ENCODE measurements at regions not wholly inside any gene's neighbourhood (a gene's known extent, or its start where the extent isn't known, plus 50 kb on each side); places are given as distances from the start of the nearest gene placed in this dataset.
"Not testable (repeated sequence)": the region's sequence is repeated elsewhere in the genome, so short reads cannot be mapped to it uniquely, and the experiment has no call there.

DNA sequence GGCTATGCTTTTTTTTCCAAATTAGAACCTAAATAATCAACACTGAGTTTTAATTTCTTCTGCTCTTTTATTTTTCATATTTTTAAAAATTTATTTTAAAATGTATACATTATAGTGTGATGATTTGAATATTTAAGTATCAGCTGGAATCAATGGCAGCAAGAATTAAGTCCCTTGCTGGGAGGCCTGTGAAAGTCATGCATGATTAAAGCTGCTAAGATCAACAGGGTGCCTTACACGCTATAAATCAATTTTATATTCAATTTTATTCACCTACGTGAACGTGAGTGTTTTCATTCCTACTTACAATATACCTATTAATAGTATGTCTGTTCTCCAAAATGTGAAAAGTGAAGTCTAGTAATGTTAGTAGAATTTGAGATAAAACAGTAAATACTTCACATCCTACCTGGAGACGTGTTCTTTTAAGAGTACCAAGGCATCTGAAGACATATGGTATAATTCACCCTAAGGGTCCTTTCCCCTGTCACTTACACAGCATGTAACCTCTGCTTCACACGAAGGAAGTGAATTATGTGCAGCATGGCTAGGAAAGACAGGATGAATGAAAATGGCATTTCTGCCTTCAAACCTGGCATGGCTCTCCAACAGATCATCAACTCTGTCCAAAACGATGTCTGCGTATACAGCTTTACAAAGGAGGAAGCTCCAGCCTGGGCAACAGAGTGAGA, 640.4 kb upstream of the ROBO1 start:
- DNase-seq: no peak

DNA sequence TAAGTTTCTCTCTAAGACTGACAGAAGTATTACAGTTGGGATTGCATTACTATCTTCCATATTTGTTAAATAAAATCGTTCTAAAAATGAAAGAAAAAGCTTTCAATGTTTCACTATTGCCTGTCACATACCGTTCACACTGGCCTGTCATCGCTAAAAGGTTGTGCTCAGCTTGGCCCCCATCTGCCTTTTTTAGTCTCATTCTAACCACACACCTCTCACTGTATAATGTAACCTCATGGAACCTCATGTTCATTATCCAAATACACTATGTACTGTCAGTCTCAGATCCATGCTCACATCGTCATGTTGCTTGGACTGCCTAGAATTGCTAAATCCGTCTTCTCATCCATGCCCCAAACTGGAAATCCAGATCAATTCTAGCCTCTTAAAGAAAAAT, 637.8 kb upstream of the ROBO1 start:
- no peak for DNase-seq

DNA sequence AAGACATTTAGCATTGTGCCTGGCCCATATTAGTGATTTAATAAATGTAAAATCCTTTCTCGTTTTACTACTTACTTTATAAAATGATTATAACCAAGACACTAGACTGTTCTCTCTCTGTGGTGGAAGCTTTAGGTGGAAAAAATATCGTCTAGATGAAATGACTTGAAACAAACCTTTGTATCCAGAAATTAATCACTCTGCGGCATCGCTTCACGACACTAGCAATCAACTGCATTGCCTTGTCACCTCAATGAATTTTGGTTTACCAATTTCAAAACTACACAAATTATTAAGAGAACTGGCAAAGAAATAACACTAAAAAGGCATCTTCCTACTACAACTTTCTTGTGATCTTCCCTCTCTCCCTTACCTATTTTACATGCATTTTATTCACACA, 627.2 kb upstream of the ROBO1 start:
- no peak for DNase-seq

DNA sequence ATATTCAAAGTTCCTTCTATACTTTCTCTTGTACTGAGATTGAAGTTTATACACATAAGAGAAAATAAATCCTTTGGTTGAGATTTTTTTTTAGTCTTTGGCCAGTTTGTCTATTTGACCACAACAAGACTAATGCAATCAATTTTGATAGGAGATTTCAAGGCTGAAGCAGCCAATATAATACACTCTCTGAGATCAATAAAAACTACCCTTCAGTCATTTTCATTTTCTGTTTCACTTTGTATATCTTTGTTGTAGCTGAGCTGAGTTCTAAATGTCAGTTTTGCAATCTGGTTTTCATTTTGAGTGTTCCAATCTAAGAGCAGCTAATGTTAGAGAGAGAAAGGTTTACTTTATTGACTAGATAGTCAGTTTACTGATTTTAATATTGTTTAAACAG, 623.8 kb upstream of the ROBO1 start:
- no peak for DNase-seq

DNA sequence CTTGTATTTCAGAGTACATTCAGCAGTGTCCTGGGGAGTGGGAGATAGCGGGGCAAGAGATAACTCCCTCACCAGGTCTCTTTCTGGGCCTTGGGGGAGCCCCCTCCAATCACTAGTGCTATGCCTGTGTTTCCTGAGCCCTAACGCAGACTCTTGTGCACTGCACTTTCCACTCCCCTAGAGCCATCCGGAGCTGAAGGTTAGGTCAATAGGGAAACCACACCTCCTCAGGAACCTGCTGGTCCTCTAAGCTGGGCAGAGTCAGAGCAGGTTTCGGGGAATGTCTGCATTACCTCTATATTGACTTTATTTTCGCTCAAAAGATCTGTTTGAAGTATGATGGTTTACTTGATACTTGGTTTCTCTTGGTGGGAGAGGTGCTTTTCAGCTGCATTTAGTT, 617.0 kb upstream of the ROBO1 start:
- DNase-seq: no peak

DNA sequence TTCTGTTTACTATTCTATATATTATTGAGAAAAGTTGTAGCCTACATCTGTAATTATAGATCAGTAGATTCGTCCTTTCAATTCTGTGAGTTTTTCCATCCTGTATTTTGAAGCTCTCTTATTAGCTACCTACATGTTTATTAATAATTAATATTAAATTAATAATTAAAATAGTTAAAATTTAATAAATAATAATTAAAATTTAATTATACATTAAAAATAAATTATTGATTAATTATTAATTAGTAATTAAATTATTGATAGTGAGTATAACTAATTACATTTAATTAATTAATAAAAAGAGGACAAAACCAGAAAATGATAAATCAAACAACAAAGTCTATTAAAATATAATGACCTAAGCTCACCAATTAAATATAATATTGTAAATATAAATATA, 606.6 kb upstream of the ROBO1 start:
- no peak for DNase-seq

DNA sequence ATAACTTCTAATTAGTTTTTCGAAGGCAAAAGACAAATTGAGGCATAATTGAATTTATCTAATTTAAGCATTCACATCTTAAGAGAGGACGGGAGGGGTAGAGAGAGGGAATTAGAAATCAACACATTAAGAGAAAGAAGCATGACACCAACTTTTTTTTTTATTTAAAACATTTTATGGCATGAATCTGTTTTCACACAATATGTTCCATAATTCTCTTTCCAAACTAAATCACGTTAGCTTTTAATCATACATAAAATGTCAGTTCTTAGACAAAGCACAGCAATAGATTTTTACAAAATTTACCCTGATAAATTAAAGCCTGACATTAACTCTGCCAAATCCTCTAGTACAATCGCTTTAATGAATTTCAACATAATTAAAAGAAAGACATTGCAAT, 600.8 kb upstream of the ROBO1 start:
- no peak for DNase-seq

DNA sequence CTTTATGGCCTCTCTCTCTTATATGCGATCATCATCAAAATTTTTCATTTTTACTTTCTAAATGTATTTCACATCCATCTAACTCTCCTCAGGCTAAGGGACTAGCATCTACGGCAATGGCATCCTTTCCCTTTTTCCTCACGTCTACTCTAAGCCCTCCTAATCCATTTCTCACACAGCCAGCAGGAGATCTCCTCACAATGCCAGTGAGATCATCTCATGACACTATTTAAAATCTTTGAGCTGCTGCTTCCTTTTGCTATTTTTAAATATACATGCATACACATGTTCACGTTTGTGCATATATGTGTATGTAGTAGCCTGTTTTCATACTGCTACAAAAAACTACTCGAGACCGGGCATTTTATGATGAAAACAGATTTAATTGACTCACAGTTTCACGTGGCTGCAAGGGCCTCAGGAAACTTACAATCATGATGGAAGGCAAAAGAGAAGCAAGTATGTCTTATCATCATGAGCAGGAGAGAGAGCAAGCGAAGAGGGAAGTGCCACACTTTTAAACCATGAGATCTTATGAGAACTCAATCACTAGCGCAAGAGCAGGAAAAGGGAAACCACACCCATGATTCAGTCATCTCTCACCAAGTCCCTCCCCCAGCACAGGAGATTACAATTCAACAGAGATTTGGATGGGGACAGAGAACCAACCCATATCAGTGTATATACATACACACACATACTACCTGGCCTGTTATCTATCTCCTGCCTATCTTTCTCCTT, 599.2 kb upstream of the ROBO1 start:
- peak; percentile 1 for DNase-seq

DNA sequence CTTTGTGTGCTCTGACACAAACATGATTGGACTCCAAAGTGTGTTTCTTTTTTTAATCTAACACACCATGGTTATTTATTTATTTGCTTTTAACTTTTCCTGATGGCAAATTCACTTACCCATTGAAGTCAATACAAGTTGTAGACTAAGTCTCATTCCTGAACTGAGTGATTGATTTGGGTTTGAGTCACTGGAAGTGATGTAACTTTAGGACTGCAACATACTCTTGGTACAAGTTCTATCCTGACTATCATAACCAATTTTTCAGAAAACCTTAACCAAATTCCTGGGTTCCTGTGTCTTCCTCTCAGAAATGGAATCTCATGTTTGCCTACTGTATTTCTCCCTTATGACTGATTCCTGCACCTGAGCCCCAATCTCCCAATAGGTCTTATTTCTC, 590.0 kb upstream of the ROBO1 start:
- no peak for DNase-seq

DNA sequence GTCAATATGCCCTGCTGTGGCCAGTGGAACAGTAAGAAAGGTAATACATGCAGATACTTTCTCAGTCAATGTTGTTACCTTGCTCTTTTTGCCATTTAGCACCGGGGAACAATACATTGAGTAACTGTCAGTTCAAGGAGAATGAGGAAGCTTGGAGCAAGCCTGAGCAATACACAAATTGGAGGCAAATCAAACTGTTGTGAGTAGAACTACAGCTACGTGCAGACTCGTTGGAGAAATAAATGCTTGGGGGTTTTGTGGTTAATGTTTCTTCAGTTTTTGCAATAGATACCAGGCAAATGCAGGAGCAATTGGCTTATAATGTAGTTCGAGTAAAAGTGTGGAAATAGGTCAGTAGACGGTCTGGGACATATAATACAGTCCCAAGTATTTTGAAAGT, 587.3 kb upstream of the ROBO1 start:
- no peak for DNase-seq

DNA sequence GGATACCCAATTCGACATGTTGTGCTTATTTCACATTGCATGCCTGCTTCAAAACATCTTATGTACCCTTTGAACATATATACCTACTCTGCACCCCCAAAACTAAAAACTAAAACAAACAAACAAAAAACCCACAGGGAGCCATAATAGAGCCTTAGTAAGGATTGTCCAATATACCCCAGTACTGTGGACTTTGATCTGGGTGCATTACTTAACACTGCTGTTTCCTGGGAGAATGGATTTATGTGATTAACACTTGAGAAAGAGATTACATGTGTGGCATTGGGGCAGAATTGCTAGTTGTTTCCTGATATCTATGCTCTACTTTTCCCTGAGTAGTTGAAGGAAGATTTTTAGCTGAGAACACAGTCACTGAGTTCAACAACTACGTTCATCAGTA, 583.4 kb upstream of the ROBO1 start:
- DNase-seq: no peak

DNA sequence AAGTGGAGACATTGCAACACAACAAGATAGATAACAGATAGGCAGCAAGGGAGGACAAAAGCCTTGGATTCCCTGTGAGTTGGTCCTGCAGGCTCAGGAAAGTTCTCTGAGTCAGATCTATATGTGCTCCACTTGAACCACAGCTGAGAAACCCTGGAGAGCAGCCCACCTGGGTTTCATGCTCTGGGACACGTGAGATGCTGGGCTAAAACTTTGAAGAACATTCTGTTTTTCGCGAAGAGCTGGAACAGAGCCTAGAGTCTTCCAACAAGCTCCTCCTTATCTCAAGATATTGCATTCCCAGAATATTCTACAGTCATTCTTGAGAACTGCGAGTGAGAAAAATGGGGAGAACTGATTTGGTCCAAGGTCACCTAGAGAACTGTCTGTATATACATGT, 583.0 kb upstream of the ROBO1 start:
- DNase-seq: no peak

DNA sequence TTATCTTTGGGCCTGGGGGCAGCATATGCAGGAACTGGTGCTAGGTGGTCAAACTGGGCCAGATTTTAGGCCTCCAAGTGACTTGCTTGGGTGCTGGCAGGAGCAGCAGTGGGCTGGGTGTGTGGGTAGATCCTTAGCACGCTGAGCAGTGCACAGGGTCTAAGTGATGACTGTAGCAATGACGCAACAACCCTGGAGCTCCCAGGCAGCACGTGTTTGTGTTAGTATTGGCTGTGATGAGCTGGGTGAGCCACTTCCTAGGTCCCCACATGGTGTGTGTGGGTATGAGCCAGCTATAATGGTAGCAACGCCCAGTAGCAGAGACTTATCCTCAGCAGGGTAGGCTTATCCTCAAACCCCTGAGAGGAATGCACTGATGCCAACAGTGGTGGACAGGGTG, 570.6 kb upstream of the ROBO1 start:
- DNase-seq: no peak

DNA sequence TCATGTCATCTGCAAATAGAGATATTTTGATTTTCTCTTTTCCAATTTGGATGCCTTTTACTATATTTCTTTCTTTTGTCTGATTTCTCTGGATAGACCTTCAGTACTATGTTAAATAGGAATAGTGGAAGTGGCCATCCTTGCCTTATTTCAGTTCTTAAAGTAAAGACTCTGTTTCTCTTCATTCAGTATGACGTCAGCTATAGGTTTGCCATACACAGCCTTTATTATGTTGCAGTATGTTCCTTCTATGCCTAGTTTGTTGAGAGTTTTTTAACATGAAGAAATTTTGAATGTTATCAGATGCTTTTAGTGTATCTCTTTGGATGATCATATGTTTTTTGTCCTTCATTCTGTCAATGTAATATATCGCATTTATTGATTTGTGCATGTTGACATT, 566.7 kb upstream of the ROBO1 start:
- no peak for DNase-seq

DNA sequence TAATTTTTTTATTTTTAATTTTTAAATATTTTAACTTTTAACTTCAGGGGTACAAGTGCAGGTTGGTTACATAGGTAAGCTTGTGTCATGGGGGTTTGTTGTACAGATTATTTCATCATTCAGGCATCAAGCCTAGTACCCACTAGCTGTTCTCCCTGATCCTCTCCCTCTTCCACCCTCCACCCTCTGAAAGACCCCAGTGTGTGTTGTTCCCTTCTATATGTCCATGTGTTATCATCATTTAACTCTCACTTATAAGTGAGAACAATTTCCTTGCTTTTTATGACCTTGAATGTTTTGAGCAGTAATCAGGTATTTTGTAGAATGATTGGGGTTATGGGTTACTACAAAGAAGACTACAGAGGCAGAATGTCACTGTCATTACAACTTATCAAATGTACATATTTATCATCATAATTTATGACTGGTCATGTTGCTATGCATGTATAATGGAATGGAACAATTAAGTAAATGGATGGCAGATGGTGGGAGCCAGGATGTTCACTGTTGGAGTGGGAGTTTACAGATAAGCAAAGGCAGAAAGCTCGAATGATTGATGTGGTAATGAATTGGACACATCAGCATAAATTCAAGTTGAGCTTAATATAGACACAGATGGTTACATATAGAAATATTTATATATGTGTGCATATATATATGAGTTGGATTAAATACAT, 563.8 kb upstream of the ROBO1 start:
- DNase-seq: no peak

DNA sequence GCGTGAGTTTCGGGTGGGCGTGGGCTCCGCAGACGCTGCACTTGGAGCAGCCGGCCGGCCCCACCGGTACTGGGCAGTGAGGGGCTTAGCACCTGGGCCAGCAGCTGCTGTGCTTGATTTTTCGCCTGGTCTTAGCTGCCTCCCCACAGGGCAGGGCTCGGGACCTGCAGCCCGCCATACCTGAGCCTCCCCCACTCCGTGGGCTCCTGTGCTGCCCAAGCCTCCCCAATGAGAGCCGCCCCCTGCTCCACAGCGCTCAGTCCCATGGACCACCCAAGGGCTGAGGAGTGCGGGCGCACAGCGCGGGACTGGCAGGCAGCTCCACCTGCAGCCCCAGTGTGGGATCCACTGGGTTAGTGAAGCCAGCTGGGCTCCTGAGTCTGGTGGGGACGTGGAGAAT, 546.7 kb upstream of the ROBO1 start:
- not testable (repeated sequence) for DNase-seq

DNA sequence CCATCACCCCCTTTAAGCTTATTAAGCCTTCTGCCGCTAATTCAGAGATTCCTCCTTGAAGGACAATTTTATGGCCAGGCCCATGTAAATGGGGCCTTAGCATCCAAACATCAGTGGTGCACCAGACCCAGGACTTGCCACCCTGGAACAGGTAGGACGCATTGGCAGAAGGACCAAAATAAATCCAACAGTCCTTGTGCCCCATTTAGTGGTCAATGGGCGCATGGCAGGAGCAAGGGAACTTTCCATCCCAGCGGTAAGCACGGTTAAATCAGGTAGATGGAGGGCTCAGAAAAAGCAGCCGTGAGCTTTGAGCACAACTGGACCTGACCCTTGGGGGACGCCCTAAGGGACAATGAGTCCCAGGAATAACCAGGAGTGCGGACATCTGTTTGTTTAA, 540.8 kb upstream of the ROBO1 start:
- DNase-seq: no peak

DNA sequence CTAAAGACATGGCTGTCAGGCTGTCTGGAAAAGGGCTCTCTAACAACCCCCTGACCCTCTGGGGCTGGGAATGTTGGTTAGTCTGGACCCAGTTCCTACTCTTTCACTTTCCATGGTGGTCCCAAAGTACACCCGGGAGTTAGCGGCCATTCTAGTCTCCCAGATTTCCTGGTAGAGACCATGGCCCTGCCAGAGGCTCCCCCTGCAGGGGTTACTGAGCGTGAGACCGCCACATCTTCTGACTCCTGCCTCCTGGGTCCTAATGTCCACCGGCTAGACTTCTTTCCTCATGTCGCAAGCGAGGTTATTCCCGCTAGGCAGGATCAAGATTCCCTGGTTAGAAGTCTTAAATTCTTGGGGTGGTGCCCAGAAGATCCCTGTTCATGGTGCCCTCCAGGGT, 540.0 kb upstream of the ROBO1 start:
- no peak for DNase-seq

DNA sequence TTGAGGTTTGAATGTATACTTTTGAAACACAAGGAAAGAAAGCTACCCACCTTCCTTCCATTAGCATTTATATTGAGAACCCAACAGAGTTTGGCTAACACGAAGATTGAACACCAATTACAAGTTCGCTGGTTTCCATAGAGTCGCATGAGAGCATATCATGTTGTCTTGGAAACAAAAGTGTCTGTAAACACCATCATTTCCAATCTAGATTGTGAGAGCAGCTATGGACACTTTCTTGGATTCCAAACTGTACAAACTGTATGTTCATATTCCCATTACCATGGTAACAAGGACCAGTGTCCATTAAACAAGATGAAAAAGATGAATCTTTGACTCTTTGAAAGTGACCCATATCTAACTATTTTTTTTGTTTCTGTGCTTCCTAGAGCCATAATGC, 529.9 kb upstream of the ROBO1 start:
- no peak for DNase-seq

DNA sequence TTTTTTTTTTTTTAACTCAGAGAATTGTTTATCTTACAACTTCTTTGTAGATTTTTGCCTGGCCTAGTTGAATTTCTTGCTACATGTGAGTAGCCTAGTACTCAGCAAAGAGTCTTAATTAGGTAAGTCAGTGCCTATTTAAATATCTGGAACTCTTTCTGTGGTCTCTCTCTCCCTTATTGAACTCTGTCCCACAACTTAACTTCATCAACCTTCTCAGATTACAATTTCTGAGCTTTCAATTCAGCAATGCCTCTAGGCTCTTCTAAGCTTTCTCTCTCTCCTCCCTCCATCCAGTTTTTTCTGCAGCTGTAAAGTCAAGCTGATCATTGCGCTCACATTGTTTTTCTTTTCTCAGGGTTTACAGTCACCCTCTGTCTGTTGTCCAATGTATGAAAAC, 517.6 kb upstream of the ROBO1 start:
- no peak for DNase-seq

DNA sequence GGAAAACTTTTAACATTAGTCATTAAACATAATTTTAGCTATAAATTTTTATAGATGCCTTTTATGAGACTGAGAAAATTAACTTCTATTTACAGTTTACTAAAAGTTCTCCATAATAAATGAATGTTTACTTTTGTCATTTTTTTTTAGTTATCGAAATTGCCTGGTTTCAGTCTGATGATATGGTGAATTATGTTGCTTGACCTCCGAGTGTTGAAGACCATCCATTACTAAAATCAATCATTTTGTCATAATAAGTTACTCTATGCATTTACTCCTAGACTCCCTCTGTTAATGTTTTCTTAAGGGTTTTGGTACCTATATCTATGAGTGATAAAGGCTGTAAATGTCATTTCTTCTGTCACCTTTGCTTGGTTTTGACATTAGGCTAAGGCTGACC, 516.0 kb upstream of the ROBO1 start:
- no peak for DNase-seq

DNA sequence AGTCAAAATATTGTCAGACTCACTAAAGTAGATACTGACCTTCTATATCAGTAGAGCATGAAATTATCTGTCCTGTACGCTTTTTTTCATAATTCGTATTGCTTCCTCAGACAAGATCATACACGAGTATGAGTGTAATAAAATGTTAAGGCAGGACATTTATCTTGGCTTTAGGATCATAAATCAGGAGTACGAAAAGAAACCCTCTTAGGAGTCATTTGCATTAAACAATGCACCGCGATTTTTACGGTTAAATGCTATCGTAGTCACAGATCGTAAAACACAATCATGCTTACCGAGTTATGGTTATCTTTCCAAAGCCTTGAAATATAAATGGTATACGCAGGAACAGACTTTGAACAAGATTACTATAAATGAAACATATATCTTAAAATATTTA, 510.3 kb upstream of the ROBO1 start:
- no peak for DNase-seq

DNA sequence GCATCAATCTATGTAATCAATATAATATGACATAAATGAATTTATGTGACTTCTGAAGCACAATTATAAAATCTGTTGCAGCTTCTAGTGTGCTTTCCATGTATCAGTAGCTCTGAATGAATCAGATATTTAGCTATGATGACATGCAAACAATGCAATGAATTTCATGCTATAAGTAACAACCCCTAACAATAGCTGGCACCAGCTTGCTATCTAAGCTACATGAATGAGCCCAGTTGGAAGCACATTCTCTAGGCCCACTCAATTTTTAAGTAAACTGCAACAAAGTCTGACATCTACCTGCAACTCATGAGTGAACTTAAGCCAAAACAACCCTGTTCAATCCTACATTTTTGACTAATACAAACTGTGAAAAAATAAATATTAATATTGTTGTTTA, 507.3 kb upstream of the ROBO1 start:
- DNase-seq: no peak

DNA sequence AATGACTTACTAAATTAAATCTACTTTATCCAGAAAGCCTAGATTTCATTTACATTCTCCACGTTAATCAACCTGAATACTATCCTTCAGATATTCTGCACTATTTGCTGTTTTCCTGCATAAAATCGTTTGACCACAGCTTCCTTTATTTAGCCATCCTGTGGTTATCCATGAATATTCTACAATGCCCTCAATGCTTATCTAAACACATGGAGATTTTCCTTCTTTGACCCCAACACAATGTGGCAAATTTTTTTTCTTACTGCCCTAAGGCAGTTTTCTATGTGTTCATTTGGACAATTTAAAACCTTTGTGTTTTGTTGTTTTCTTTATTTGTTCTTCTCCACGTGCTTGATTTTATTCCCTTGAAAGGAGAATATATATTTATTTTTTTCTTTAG, 495.5 kb upstream of the ROBO1 start:
- DNase-seq: no peak

DNA sequence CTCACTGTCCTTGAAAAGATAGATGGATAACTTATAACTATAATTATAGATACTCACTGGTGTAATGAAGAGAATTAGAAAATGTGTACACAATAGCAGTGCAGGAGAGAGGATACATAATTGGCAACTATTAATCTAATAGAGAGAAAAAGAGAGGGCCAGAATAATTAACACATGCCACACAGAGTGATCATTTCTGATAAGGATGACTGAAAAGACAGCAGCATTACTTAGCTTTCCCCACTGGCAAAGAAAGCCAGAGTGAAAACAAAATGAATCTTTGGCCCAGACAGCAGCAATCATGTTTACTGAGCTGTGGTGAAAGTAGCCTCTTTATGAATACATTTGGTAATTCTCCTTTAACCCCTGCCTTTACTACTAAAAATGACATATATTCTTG, 493.3 kb upstream of the ROBO1 start:
- DNase-seq: no peak

Measured in inflammatory macrophage treated with lipopolysaccharide for 4 hours (primary cell).